IPS-18c (cell line): ENCODE measurements at regions not wholly inside any gene's neighbourhood (a gene's known extent, or its start where the extent isn't known, plus 50 kb on each side); places are given as distances from the start of the nearest gene placed in this dataset.
"Not testable (repeated sequence)": the region's sequence is repeated elsewhere in the genome, so short reads cannot be mapped to it uniquely, and the experiment has no call there.

Source experiments
- H3K4me3 ChIP-seq: 2 replicates; pipeline ENCODE4 v1.7.0; 2013; ENCODE audit warnings: low read depth, mild to moderate bottlenecking, low read length, moderate library complexity; ENCODE audit not compliant: insufficient read depth
- H3K9me3 ChIP-seq: one replicate; pipeline ENCODE4 v1.6.1; 2013; ENCODE audit warnings: mild to moderate bottlenecking, low read length, moderate library complexity; ENCODE audit not compliant: control insufficient read depth, insufficient read depth

GRCh38 chr2:167781629-167782028 is 465.8 kb downstream of the STK39 start:
- H3K4me3 ChIP-seq, H3K9me3 ChIP-seq: not testable (repeated sequence)

GRCh38 chr2:167776359-167776758 is 471.0 kb downstream of the STK39 start:
- H3K4me3 ChIP-seq = no peak overlapping the region
- no peaks in the 10 kb centered on the region for H3K9me3 ChIP-seq

GRCh38 chr2:167771628-167772027 is 475.8 kb downstream of the STK39 start:
- no peaks in the 10 kb centered on the region for H3K9me3 ChIP-seq
- H3K4me3 ChIP-seq = no peak overlapping the region

- Histone ChIP-seq H3K9me3 (no peaks in the 10 kb centered on the region), H3K4me3 (no peak overlapping the region)
These were observed 478.4 kb downstream of the STK39 start for GRCh38 chr2:167769020-167769419.

GRCh38 chr2:167767830-167768229 is 479.6 kb downstream of the STK39 start:
- H3K9me3 ChIP-seq = no peaks in the 10 kb centered on the region
- H3K4me3 ChIP-seq = no peak overlapping the region

GRCh38 chr2:167764772-167765341 is 482.5 kb downstream of the STK39 start:
- Histone ChIP-seq H3K4me3 (no peak overlapping the region), H3K9me3 (no peaks in the 10 kb centered on the region)

GRCh38 chr2:167761465-167762136 is 485.8 kb downstream of the STK39 start:
- H3K4me3 ChIP-seq = no peak overlapping the region
- no peaks in the 10 kb centered on the region for H3K9me3 ChIP-seq

- Histone ChIP-seq H3K4me3 (no peak overlapping the region), H3K9me3 (no peaks in the 10 kb centered on the region)
These were observed 487.9 kb downstream of the STK39 start for GRCh38 chr2:167759531-167759930.

GRCh38 chr2:167758292-167758691 is 489.1 kb downstream of the STK39 start:
- H3K9me3 ChIP-seq = no peaks in the 10 kb centered on the region
- H3K4me3 ChIP-seq = no peak overlapping the region

- Histone ChIP-seq H3K9me3 (no peaks in the 10 kb centered on the region), H3K4me3 (no peak overlapping the region)
These were observed 490.9 kb downstream of the STK39 start for GRCh38 chr2:167756446-167756845.

GRCh38 chr2:167753142-167753541 is 494.3 kb downstream of the STK39 start:
- Histone ChIP-seq H3K4me3 (no peak overlapping the region), H3K9me3 (no peaks in the 10 kb centered on the region)

- H3K9me3 ChIP-seq = no peaks in the 10 kb centered on the region
These were observed 494.7 kb downstream of the STK39 start for GRCh38 chr2:167752734-167753133.

GRCh38 chr2:167750675-167751074 is 496.7 kb downstream of the STK39 start:
- Histone ChIP-seq H3K9me3 (no peaks in the 10 kb centered on the region), H3K4me3 (no peak overlapping the region)

More at GRCh38 chr2:167752734-167753133, 494.7 kb downstream of the STK39 start:
- H3K4me3 ChIP-seq = no peak overlapping the region

GRCh38 chr2:167749660-167750059 is 497.7 kb downstream of the STK39 start:
- Histone ChIP-seq H3K4me3 (no peak overlapping the region), H3K9me3 (no peaks in the 10 kb centered on the region)

- Histone ChIP-seq H3K9me3 (no peaks in the 10 kb centered on the region), H3K4me3 (no peak overlapping the region)
These were observed 498.4 kb downstream of the STK39 start for GRCh38 chr2:167749016-167749415.

GRCh38 chr2:167748536-167748935 is 498.9 kb downstream of the STK39 start:
- no peaks in the 10 kb centered on the region for H3K9me3 ChIP-seq
- H3K4me3 ChIP-seq = no peak overlapping the region

- H3K4me3 ChIP-seq = no peak overlapping the region
- H3K9me3 ChIP-seq = no peaks in the 10 kb centered on the region
These were observed 501.7 kb downstream of the STK39 start for GRCh38 chr2:167745667-167746066.

GRCh38 chr2:167739921-167740320 is 507.5 kb downstream of the STK39 start:
- H3K4me3 ChIP-seq, H3K9me3 ChIP-seq: not testable (repeated sequence)

- Histone ChIP-seq H3K9me3 (no peaks in the 10 kb centered on the region), H3K4me3 (no peak overlapping the region)
These were observed 513.6 kb downstream of the STK39 start for GRCh38 chr2:167733747-167734146.
